UCSD-AML1 (cell line): ENCODE measurements at regions not wholly inside any gene's neighbourhood (a gene's known extent, or its start where the extent isn't known, plus 50 kb on each side); places are given as distances from the start of the nearest gene placed in this dataset.

Experiments
- DNase-seq: peaks from one replicate; lab custom pipeline; 2025; ENCODE audit not compliant: unreplicated experiment; lab: John Stamatoyannopoulos, UW

- no peak for DNase-seq
These were observed 198.8 kb downstream of the FAT3 start for GRCh38 chr11:92423115-92424034.

- no peak for DNase-seq
These were observed 199.7 kb downstream of the FAT3 start for GRCh38 chr11:92424281-92424680.

GRCh38 chr11:92425127-92425526, 200.5 kb downstream of the FAT3 start:
- DNase-seq: no peak

GRCh38 chr11:92432515-92432914, 207.9 kb downstream of the FAT3 start:
- no peak for DNase-seq

- no peak for DNase-seq
These were observed 211.7 kb downstream of the FAT3 start for GRCh38 chr11:92436034-92436920.

- DNase-seq: no peak
These were observed 214.5 kb downstream of the FAT3 start for GRCh38 chr11:92439133-92439532.

GRCh38 chr11:92440701-92441442, 216.3 kb downstream of the FAT3 start:
- DNase-seq: no peak

GRCh38 chr11:92441443-92441726, 216.8 kb downstream of the FAT3 start:
- no peak for DNase-seq

GRCh38 chr11:92443199-92443598, 218.6 kb downstream of the FAT3 start:
- no peak for DNase-seq

- no peak for DNase-seq
These were observed 223.0 kb downstream of the FAT3 start for GRCh38 chr11:92447586-92447985.

- DNase-seq: no peak
These were observed 224.6 kb downstream of the FAT3 start for GRCh38 chr11:92449222-92449621.

GRCh38 chr11:92449780-92450179, 225.2 kb downstream of the FAT3 start:
- no peak for DNase-seq

GRCh38 chr11:92451063-92451462, 226.4 kb downstream of the FAT3 start:
- no peak for DNase-seq

GRCh38 chr11:92453055-92453454, 228.4 kb downstream of the FAT3 start:
- no peak for DNase-seq

- DNase-seq: no peak
These were observed 230.7 kb downstream of the FAT3 start for GRCh38 chr11:92455210-92455790.

- no peak for DNase-seq
These were observed 232.6 kb downstream of the FAT3 start for GRCh38 chr11:92457250-92457649.

GRCh38 chr11:92458486-92458885, 233.9 kb downstream of the FAT3 start:
- DNase-seq: no peak

- DNase-seq: no peak
These were observed 235.6 kb downstream of the FAT3 start for GRCh38 chr11:92460213-92460612.

- DNase-seq: no peak
These were observed 236.8 kb downstream of the FAT3 start for GRCh38 chr11:92461447-92461846.

- DNase-seq: no peak
These were observed 238.2 kb downstream of the FAT3 start for GRCh38 chr11:92462821-92463220.

GRCh38 chr11:92464822-92465221, 240.2 kb downstream of the FAT3 start:
- DNase-seq: no peak
